Endothelial cell of umbilical vein (primary cell): ENCODE measurements at regions not wholly inside any gene's neighbourhood (a gene's known extent, or its start where the extent isn't known, plus 50 kb on each side); places are given as distances from the start of the nearest gene placed in this dataset.

Source experiments
- BruUV-seq: library from RNA; stranded (reverse); fragments of 400-500 nt; replicated peaks from 2 replicates; lab custom pipeline; 2021; lab: Mats Ljungman, UMichigan
- CTCF ChIA-PET: fragments of 300-600, 350-600 bp; sonication (Branson Sonifier 250); formaldehyde crosslinking; loops from one replicate; lab custom pipeline; 2021; ENCODE audit warnings: antibody characterized with exemption, inconsistent platforms; lab: Charles Lee
- POLR2A ChIA-PET: fragments of 300-600, 350-600 bp; sonication (Branson Sonifier 250); formaldehyde crosslinking; loops from one replicate; lab custom pipeline; 2021; ENCODE audit warnings: antibody characterized with exemption, inconsistent platforms; lab: Charles Lee
- DNase-seq: peaks from one replicate; pipeline ENCODE4 v3.0.0-alpha.2; 2011; ENCODE audit warnings: low read depth, low spot score
- FAIRE-seq: peaks from 2 replicates; lab custom pipeline; 2011; peaks lifted over from hg19 to GRCh38; lab: Jason Lieb, UNC
- H2AFZ ChIP-seq: 2 replicates; pipeline ENCODE4 v1.6.0; 2012; ENCODE audit warnings: low read depth, low read length, control low read depth, inconsistent platforms
- H3K27ac ChIP-seq: 2 replicates; pipeline ENCODE4 v1.5.1; 2011; ENCODE audit warnings: low read depth, mild to moderate bottlenecking, control low read depth, low read length, moderate library complexity; ENCODE audit not compliant: insufficient read depth
- H3K27me3 ChIP-seq, 2 experiments: 2 replicates each; pipeline versions ENCODE4 v1.6.0 to v1.6.1; 2011; ENCODE audit warnings: low read length in 2 of 2, mixed read lengths in 1 of 2; ENCODE audit not compliant: control insufficient read depth in 2 of 2, insufficient read depth in 2 of 2
- H3K36me3 ChIP-seq, 2 experiments: 2 replicates in 1 of 2; 3 replicates in 1 of 2; pipeline ENCODE4 v1.5.1; 2011; ENCODE audit warnings: low read length in 2 of 2, mild to moderate bottlenecking in 1 of 2, moderate library complexity in 1 of 2; ENCODE audit not compliant: control insufficient read depth in 2 of 2, insufficient read depth in 2 of 2; ENCODE audit errors: extremely low read depth in 1 of 2
- H3K4me1 ChIP-seq: 3 replicates; pipeline ENCODE4 v1.5.1; 2011; ENCODE audit warnings: mild to moderate bottlenecking, low read length; ENCODE audit not compliant: control insufficient read depth, insufficient read depth; ENCODE audit errors: extremely low read depth
- H3K4me2 ChIP-seq: 2 replicates; pipeline ENCODE4 v1.6.1; 2011; ENCODE audit warnings: low read length, control low read depth, mixed read lengths; ENCODE audit not compliant: insufficient read depth
- H3K4me3 ChIP-seq, 3 experiments: fragments of 200-600 bp in 1 of 3; sonication (generic), shearing (Covaris generic) in 1 of 3; replicated peaks in 1 of 3; 2 replicates each; pipeline ENCODE4 v1.5.1; 2011 to 2016; ENCODE audit warnings: control low read depth in 3 of 3, low read length in 3 of 3, mild to moderate bottlenecking in 2 of 3, inconsistent platforms in 1 of 3, low read depth in 1 of 3, moderate library complexity in 1 of 3; ENCODE audit not compliant: insufficient read depth in 1 of 3
- H3K79me2 ChIP-seq: 2 replicates; pipeline ENCODE4 v1.6.0; 2012; ENCODE audit warnings: low read length, inconsistent platforms; ENCODE audit not compliant: control insufficient read depth, insufficient read depth
- H3K9ac ChIP-seq: replicated peaks from 2 replicates; pipeline ENCODE3; 2011; ENCODE audit warnings: low read length, control low read depth; ENCODE audit not compliant: insufficient read depth; ENCODE audit errors: extremely low read depth
- H3K9me1 ChIP-seq: replicated peaks from 3 replicates; pipeline ENCODE4 v1.6.0; 2011; ENCODE audit warnings: mild to moderate bottlenecking, low read length; ENCODE audit not compliant: control insufficient read depth, insufficient read depth; ENCODE audit errors: extremely low read depth
- H3K9me3 ChIP-seq: replicated peaks from 2 replicates; pipeline ENCODE4 v1.5.1; 2012; ENCODE audit warnings: low read length, inconsistent platforms; ENCODE audit not compliant: control insufficient read depth, insufficient read depth
- H4K20me1 ChIP-seq: replicated peaks from 2 replicates; pipeline ENCODE3; 2011; ENCODE audit warnings: mild to moderate bottlenecking, low read length; ENCODE audit not compliant: control insufficient read depth, insufficient read depth; ENCODE audit errors: extremely low read depth
- EZH2 ChIP-seq: IDR thresholded peaks from 2 replicates; pipeline ENCODE4 v1.6.1; 2012; ENCODE audit warnings: borderline replicate concordance, low read depth, mild to moderate bottlenecking, moderate library complexity, low read length, inconsistent platforms; ENCODE audit not compliant: severe bottlenecking
- FOS ChIP-seq: IDR thresholded peaks from 2 replicates; pipeline ENCODE4 v1.6.1; 2011; ENCODE audit warnings: mild to moderate bottlenecking, low read length, moderate library complexity, borderline replicate concordance; ENCODE audit not compliant: insufficient read depth
- GATA2 ChIP-seq: IDR thresholded peaks from 2 replicates; pipeline ENCODE4 v1.7.0; 2011; ENCODE audit warnings: low read depth, mild to moderate bottlenecking, moderate library complexity, mixed read lengths, low read length; ENCODE audit not compliant: insufficient read length, insufficient read depth
- JUN ChIP-seq: IDR thresholded peaks from 2 replicates; pipeline ENCODE4 v1.6.1; 2011; ENCODE audit warnings: borderline replicate concordance, low read depth; ENCODE audit not compliant: insufficient read length, insufficient read depth
- MYC ChIP-seq: IDR thresholded peaks from one replicate; pipeline ENCODE4 v1.6.1; 2011; ENCODE audit warnings: mild to moderate bottlenecking, low read depth, low read length
- POLR2A ChIP-seq: IDR thresholded peaks from 2 replicates; pipeline ENCODE4 v1.6.1; 2012; ENCODE audit warnings: low read depth, mild to moderate bottlenecking, control low read depth, low read length
- POLR2AphosphoS5 ChIP-seq: IDR thresholded peaks from 2 replicates; pipeline ENCODE4 v1.6.1; 2012; ENCODE audit warnings: low read depth, mild to moderate bottlenecking, control low read depth, low read length, moderate library complexity; ENCODE audit not compliant: insufficient read depth
- dilution Hi-C: fragments of 300-500 bp; cut with MboI; formaldehyde crosslinking; loops from one replicate; pipeline ENCODE4 v1.15.0; 2019; ENCODE audit warnings: low sequenced_read_pairs; ENCODE audit not compliant: extremely low pct_ligation_motif_present
- intact Hi-C: fragments of 100-400 bp; cut with micrococcal nuclease; formaldehyde crosslinking; loops from one replicate; pipeline ENCODE4 v1.10.0; 2022
- TF ChIP-seq, protein P1 (sequence below): IDR thresholded peaks from 2 replicates; pipeline ENCODE4 v1.6.1; 2011; ENCODE audit not compliant: insufficient read depth, insufficient read length
- TF ChIP-seq, protein P2 (sequence below), 2 donors: IDR thresholded peaks; 1 replicate in 1 of 2; 2 replicates in 1 of 2; pipeline ENCODE4 v1.5.1; 2011; ENCODE audit warnings: low read length in 2 of 2, mild to moderate bottlenecking in 2 of 2, moderate library complexity in 2 of 2, control low read depth in 1 of 2, inconsistent platforms in 1 of 2, low read depth in 1 of 2; ENCODE audit not compliant: insufficient read depth in 1 of 2; ENCODE audit errors: extremely low read depth in 1 of 2

DNA sequence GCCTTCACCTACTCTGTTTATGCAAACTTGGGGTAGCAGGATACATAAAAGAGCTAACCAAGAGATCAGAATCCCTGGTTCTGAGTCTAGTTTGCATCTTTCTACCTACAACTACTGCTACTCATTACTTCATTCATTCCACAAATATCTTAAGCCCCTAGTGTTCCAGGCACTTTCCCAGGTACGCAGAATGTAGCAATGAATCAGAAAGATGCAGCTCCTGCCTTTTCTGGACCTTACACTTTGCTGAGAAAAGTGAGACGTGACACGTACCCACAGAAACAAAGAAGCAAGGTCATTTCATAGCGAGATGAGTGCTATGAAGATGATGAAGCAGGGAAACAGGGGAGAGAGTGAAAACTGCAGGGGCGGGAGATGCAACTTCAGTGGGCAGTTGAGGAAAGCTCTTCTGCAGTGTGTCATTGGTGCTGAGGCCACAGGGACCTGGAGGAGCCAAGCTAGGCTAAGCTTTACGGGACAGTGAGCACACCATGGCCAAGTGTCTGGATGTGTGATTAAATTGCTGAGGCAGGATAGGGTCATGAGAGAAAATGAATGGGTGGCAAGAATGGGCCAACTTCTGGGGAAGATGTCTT is 167.9 kb downstream of the TNFSF18 start:
- ChIA-PET POLR2A (no interaction called here), CTCF (interaction anchor here (1.3 to 1.8 kb wide), 3 partner anchors 11 to 319 kb away, joined by 3 to 6 read pairs (median 4); no protein-coding TSS in a partner anchor)
- no peaks in the 10 kb centered on the region for H3K36me3 ChIP-seq
- no peak overlapping the region for H3K4me3 ChIP-seq
- TSS peak; percentile 53 for BruUV-seq
- H3K4me1 ChIP-seq = peaks cover 43% of the 10 kb centered on the region
- intact Hi-C loops = no loop called here
- no peaks in the 10 kb centered on the region for H3K9me3 ChIP-seq
- peak overlapping the region; percentile 53 for H3K4me2 ChIP-seq
- no peaks in the 10 kb centered on the region for H3K9me1 ChIP-seq
- TF ChIP-seq, protein P1, sequence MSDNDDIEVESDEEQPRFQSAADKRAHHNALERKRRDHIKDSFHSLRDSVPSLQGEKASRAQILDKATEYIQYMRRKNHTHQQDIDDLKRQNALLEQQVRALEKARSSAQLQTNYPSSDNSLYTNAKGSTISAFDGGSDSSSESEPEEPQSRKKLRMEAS = no peak
- H3K9ac ChIP-seq = no peak overlapping the region
- H4K20me1 ChIP-seq = no peaks in the 10 kb centered on the region
- H3K27me3 ChIP-seq = no peaks in the 10 kb centered on the region
- DNase-seq = no peak
- peak overlapping the region; percentile 4 for H2AFZ ChIP-seq
- no peaks in the 10 kb centered on the region for H3K79me2 ChIP-seq
- dilution Hi-C loops = no loop called here
- FAIRE-seq = peak; percentile 69
- peak overlapping the region; percentile 73 for H3K27ac ChIP-seq

DNA sequence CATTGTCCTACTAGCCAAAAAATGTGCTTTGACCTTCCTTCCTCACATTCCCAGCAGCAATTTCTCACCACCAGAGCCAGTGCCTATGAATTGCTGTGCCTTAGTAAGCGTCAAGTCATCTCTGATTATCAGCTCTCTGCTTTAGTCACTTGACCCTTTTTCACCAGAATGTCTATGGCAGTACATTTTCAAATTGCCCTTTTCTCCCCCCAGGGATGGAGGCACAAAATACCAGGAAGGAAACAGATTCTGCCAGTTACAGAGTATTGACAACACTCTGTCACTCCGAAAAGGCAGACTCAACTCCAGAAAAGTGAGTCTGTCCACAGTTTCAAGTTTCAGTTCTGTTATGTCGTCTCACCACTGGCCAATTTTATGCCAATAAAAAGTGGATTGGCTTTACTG is 167.4 kb downstream of the TNFSF18 start:
- Histone ChIP-seq H3K4me3 (no peak overlapping the region), H3K9ac (peak overlapping the region; percentile 11), H3K9me3 (no peaks in the 10 kb centered on the region), H3K4me2 (peak overlapping the region; percentile 53), H3K9me1 (no peaks in the 10 kb centered on the region), H2AFZ (peak overlapping the region; percentile 4), H3K27ac (peak overlapping the region; percentile 73), H3K36me3 (no peaks in the 10 kb centered on the region), H3K79me2 (no peaks in the 10 kb centered on the region), H4K20me1 (no peaks in the 10 kb centered on the region), H3K4me1 (peaks cover 43% of the 10 kb centered on the region), H3K27me3 (no peaks in the 10 kb centered on the region)
- POLR2A ChIA-PET = no interaction called here
- TF ChIP-seq POLR2A = no peak
- peak; percentile 21 for TF ChIP-seq JUN
- TF ChIP-seq MYC = no peak
- TF ChIP-seq, protein P2, sequence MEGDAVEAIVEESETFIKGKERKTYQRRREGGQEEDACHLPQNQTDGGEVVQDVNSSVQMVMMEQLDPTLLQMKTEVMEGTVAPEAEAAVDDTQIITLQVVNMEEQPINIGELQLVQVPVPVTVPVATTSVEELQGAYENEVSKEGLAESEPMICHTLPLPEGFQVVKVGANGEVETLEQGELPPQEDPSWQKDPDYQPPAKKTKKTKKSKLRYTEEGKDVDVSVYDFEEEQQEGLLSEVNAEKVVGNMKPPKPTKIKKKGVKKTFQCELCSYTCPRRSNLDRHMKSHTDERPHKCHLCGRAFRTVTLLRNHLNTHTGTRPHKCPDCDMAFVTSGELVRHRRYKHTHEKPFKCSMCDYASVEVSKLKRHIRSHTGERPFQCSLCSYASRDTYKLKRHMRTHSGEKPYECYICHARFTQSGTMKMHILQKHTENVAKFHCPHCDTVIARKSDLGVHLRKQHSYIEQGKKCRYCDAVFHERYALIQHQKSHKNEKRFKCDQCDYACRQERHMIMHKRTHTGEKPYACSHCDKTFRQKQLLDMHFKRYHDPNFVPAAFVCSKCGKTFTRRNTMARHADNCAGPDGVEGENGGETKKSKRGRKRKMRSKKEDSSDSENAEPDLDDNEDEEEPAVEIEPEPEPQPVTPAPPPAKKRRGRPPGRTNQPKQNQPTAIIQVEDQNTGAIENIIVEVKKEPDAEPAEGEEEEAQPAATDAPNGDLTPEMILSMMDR (IDR thresholded peaks at IDR 0.05; ENCODE audit: extremely low read depth in 1 of 2, insufficient read depth in 1 of 2, low read depth in 1 of 2, low read length in 2 of 2) = no peak
- TF ChIP-seq EZH2 = no peak
- peak; percentile 66 for TF ChIP-seq POLR2AphosphoS5
- TF ChIP-seq, protein P1 = no peak
- peak; percentile 96 for TF ChIP-seq GATA2
- TF ChIP-seq FOS = peak; percentile 97
- dilution Hi-C loops (no loop called here), intact Hi-C loops (no loop called here)
- no TSS peak for BruUV-seq
- FAIRE-seq = no peak
- CTCF ChIA-PET = interaction anchor here (1.3 to 1.8 kb wide), 3 partner anchors 10 to 319 kb away, joined by 3 to 6 read pairs (median 4); no protein-coding TSS in a partner anchor
- DNase-seq = peak; percentile 73
